ENCODE measurements at regions not wholly inside any gene's neighbourhood (a gene's known extent, or its start where the extent isn't known, plus 50 kb on each side); places are given as distances from the start of the nearest gene placed in this dataset.

DNA sequence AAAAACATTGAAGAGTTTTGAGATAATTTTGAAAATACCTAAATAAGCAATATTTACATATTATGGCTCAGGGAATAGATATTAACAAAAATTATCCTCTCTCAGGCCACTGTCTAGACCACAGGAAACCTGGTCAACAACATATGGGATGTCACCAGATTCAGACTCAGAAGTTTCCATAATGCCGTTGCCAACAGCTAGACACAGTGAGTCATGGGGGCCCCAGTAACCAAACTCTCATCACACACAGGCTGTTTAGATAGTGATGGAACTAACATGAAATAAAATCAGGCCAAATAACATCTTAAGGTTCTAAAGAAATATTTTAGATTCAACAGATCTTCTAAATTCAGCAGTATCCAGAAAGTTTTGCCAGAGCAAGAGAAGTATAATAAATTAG lies 681.7 kb upstream of the ADAMTS5 start:
- TF ChIP-seq CTCF (IDR thresholded peaks at IDR 0.05) (no peak), POLR2A (IDR thresholded peaks at IDR 0.05) (no peak), POLR2AphosphoS5 (IDR thresholded peaks at IDR 0.05) (no peak), EP300 (IDR thresholded peaks at IDR 0.05) (no peak)
